Mesendoderm (in vitro differentiated cells): ENCODE measurements at regions not wholly inside any gene's neighbourhood (a gene's known extent, or its start where the extent isn't known, plus 50 kb on each side); places are given as distances from the start of the nearest gene placed in this dataset.

Experiments used
- DNase-seq: peaks from one replicate; pipeline ENCODE4 v3.0.0; 2013
- H2AK5ac ChIP-seq: 2 replicates; pipeline ENCODE4 v1.6.1; 2013; ENCODE audit warnings: low read length, inconsistent platforms
- H2BK120ac ChIP-seq: 2 replicates; pipeline ENCODE4 v1.6.1; 2013; ENCODE audit warnings: low read depth, mild to moderate bottlenecking, low read length, moderate library complexity, mixed read lengths
- H2BK15ac ChIP-seq: replicated peaks from 2 replicates; pipeline ENCODE4 v1.6.1; 2013; ENCODE audit warnings: low read depth, mild to moderate bottlenecking, moderate library complexity
- H2BK5ac ChIP-seq: 2 replicates; pipeline ENCODE4 v1.6.1; 2013; ENCODE audit warnings: low read length, inconsistent platforms
- H3K18ac ChIP-seq: 2 replicates; pipeline ENCODE4 v1.6.1; 2013; ENCODE audit warnings: mild to moderate bottlenecking, low read length, mixed read lengths
- H3K23ac ChIP-seq: one replicate; pipeline ENCODE4 v1.6.1; 2013; ENCODE audit warnings: low read length
- H3K27ac ChIP-seq: 2 replicates; pipeline ENCODE4 v1.5.1; 2013; ENCODE audit warnings: low read depth, mild to moderate bottlenecking, inconsistent platforms, low read length, moderate library complexity
- H3K27me3 ChIP-seq: 2 replicates; pipeline ENCODE4 v1.6.1; 2013; ENCODE audit warnings: low read length, control low read depth, mild to moderate bottlenecking, inconsistent platforms; ENCODE audit not compliant: insufficient read depth, poor library complexity
- H3K36me3 ChIP-seq: 2 replicates; pipeline ENCODE4 v1.6.1; 2013; ENCODE audit warnings: low read length, inconsistent platforms; ENCODE audit not compliant: control insufficient read depth, insufficient read depth
- H3K4ac ChIP-seq: one replicate; pipeline ENCODE4 v1.6.1; 2013; ENCODE audit warnings: low read depth, mild to moderate bottlenecking, low read length, moderate library complexity
- H3K4me1 ChIP-seq: 2 replicates; pipeline ENCODE4 v1.6.1; 2013; ENCODE audit warnings: low read depth, low read length, inconsistent platforms; ENCODE audit not compliant: control insufficient read depth
- H3K4me2 ChIP-seq: 2 replicates; pipeline ENCODE4 v1.6.1; 2013; ENCODE audit warnings: low read length
- H3K4me3 ChIP-seq: 2 replicates; pipeline ENCODE4 v1.5.1; 2013; ENCODE audit warnings: mild to moderate bottlenecking, low read length
- H3K56ac ChIP-seq: one replicate; pipeline ENCODE4 v1.6.1; 2013; ENCODE audit warnings: low read length
- H3K79me1 ChIP-seq: 2 replicates; pipeline ENCODE4 v1.6.1; 2013; ENCODE audit warnings: low read length, inconsistent platforms
- H3K79me2 ChIP-seq: 2 replicates; pipeline ENCODE4 v1.6.1; 2013; ENCODE audit warnings: mild to moderate bottlenecking, low read length; ENCODE audit not compliant: control insufficient read depth, insufficient read depth
- H3K9ac ChIP-seq: 2 replicates; pipeline ENCODE4 v1.6.1; 2013; ENCODE audit warnings: low read length, inconsistent platforms
- H4K5ac ChIP-seq: one replicate; pipeline ENCODE4 v1.6.1; 2013; ENCODE audit warnings: low read length
- H4K8ac ChIP-seq: one replicate; pipeline ENCODE4 v1.6.1; 2013; ENCODE audit warnings: low read depth, mild to moderate bottlenecking, control low read depth, low read length, moderate library complexity
- WGBS: extraction: QIAGEN DNeasy Blood & Tissue Kit; methylation state at CpG from one replicate; pipeline ENCODE4 v1.1.7; 2013; ENCODE audit warnings: low lambda C conversion rate, missing lambda C conversion rate; ENCODE audit not compliant: insufficient coverage; ENCODE audit errors: extremely low coverage; 5-methylcytosine and 5-hydroxymethylcytosine counted together

DNA sequence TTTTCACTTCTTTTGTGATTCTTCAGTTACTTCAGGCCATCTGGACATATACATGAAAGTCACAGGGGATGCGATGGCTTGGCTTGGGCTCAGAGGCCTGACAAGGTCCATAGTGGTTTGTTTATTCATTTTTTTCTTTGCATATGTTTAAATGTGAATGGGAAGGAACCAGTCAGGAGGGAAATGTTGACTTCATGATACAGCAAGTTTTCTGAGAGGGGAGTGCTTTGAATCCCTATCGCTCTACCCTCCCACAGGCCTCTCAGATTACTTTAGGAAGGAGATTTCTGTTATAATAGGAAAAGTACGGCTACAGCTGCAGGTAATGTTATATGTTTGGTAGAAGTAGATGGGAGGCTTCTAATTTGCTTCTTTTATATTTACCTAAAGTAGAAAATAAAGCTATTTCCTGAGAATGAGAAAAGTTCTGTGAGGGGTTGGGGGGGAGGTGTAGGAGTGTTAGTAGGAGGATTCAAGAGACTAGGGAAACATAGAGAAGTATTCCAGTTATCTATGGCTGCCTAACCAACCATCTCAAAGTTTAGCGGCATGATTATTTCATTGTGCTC, 322.9 kb downstream of the RAPGEF2 start:
- H3K27me3 ChIP-seq, result no peaks in the 10 kb centered on the region
- no CpG with 5 or more reads among the region's 4 CpGs for WGBS

DNA sequence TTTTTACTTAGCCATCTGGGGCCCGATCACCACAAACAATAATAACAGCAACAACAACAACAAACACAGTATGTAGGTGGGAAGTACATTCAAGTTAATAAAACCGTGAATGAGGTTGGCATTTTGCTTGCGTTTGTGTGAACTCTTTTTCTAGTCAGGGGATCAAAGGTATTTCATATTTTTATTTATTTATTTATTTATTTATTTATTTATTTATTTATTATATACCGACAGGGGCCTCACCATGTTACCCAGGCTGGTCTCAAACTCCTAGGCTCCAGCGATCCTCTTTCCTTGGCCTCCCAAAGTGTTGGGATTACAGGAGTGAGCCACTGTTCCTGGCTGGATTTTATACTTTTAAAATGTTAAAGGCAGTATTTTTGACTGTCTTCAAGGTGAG, 325.4 kb downstream of the RAPGEF2 start:
- no peak overlapping the region for H3K18ac ChIP-seq
- H2BK5ac ChIP-seq, result no peak overlapping the region
- H3K79me1 ChIP-seq, result no peaks in the 10 kb centered on the region
- H2BK120ac ChIP-seq, result no peak overlapping the region
- no peak overlapping the region for H3K4me3 ChIP-seq
- H3K79me2 ChIP-seq, result no peaks in the 10 kb centered on the region
- no CpG with 5 or more reads among the region's 5 CpGs for WGBS
- no peak overlapping the region for H4K5ac ChIP-seq
- no peaks in the 10 kb centered on the region for H3K36me3 ChIP-seq
- H3K27ac ChIP-seq, result no peak overlapping the region
- no peaks in the 10 kb centered on the region for H3K27me3 ChIP-seq
- H3K9ac ChIP-seq, result no peak overlapping the region
- H4K8ac ChIP-seq, result no peak overlapping the region
- no peak overlapping the region for H3K23ac ChIP-seq
- no peak for DNase-seq
- H2AK5ac ChIP-seq, result no peak overlapping the region
- no peak overlapping the region for H3K4ac ChIP-seq
- H3K4me1 ChIP-seq, result peaks cover 10% of the 10 kb centered on the region
- no peak overlapping the region for H3K56ac ChIP-seq
- H3K4me2 ChIP-seq, result no peak overlapping the region
- no peak overlapping the region for H2BK15ac ChIP-seq

More for the DNA sequence above, 322.9 kb downstream of the RAPGEF2 start:
- Histone ChIP-seq H2AK5ac (no peak overlapping the region), H3K4me1 (peaks cover 10% of the 10 kb centered on the region), H3K79me2 (no peaks in the 10 kb centered on the region), H3K36me3 (no peaks in the 10 kb centered on the region), H3K23ac (no peak overlapping the region), H2BK15ac (no peak overlapping the region), H3K56ac (peak overlapping the region; percentile 5), H2BK5ac (no peak overlapping the region), H2BK120ac (peak overlapping the region; percentile 54), H4K8ac (no peak overlapping the region), H4K5ac (no peak overlapping the region), H3K18ac (peak overlapping the region; percentile 68), H3K27ac (peak overlapping the region; percentile 49), H3K4me3 (no peak overlapping the region), H3K79me1 (no peaks in the 10 kb centered on the region), H3K4ac (peak overlapping the region; percentile 36), H3K4me2 (no peak overlapping the region), H3K9ac (no peak overlapping the region)
- DNase-seq, result peak; percentile 64

GRCh38 chr4:159428975-159429692, 326.3 kb downstream of the RAPGEF2 start:
- no CpG with 5 or more reads among the region's 6 CpGs for WGBS
- Histone ChIP-seq H4K5ac (no peak overlapping the region), H2AK5ac (no peak overlapping the region), H3K79me1 (no peaks in the 10 kb centered on the region), H3K27me3 (no peaks in the 10 kb centered on the region), H2BK5ac (no peak overlapping the region), H3K4me2 (no peak overlapping the region), H4K8ac (no peak overlapping the region), H3K4me3 (no peak overlapping the region), H2BK120ac (no peak overlapping the region), H3K4me1 (peaks cover 10% of the 10 kb centered on the region), H3K36me3 (no peaks in the 10 kb centered on the region), H3K23ac (no peak overlapping the region), H2BK15ac (no peak overlapping the region), H3K56ac (no peak overlapping the region), H3K4ac (no peak overlapping the region), H3K18ac (no peak overlapping the region), H3K9ac (no peak overlapping the region), H3K79me2 (no peaks in the 10 kb centered on the region), H3K27ac (no peak overlapping the region)
- no peak for DNase-seq

GRCh38 chr4:159429693-159430035, 326.8 kb downstream of the RAPGEF2 start:
- Histone ChIP-seq H3K56ac (no peak overlapping the region), H3K36me3 (no peaks in the 10 kb centered on the region), H3K79me2 (no peaks in the 10 kb centered on the region), H3K27ac (no peak overlapping the region), H3K4me2 (no peak overlapping the region), H4K5ac (no peak overlapping the region), H3K4me3 (no peak overlapping the region), H2BK120ac (no peak overlapping the region), H3K79me1 (no peaks in the 10 kb centered on the region), H2BK5ac (no peak overlapping the region), H3K27me3 (no peaks in the 10 kb centered on the region), H4K8ac (no peak overlapping the region), H3K4ac (no peak overlapping the region), H3K4me1 (peaks cover 10% of the 10 kb centered on the region), H3K18ac (no peak overlapping the region), H2AK5ac (no peak overlapping the region), H3K23ac (no peak overlapping the region), H3K9ac (no peak overlapping the region), H2BK15ac (no peak overlapping the region)
- no peak for DNase-seq
- no CpG with 5 or more reads among the region's 3 CpGs for WGBS

DNA sequence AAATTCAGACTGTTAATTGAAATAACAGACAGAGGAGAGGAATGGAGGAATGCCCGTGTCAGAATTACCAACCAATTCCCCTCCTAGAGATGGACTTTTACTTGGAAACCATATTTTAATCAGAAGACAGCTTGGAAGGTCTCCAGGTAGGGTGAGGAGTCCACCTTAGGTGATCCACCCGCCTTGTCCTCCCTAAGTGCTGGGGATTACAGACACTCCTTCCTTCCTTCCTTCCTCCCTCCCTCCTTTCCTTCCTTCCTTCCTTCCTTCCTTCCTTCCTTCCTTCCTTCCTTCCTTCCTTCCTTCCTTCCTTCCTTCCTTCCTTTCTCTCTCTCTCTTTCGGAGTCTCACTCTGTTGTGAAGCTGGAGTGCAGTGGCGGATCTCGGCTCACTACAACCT, 328.0 kb downstream of the RAPGEF2 start:
- DNase-seq, result no peak
- H4K5ac ChIP-seq, result no peak overlapping the region
- H2BK120ac ChIP-seq, result no peak overlapping the region
- no peak overlapping the region for H3K27ac ChIP-seq
- H2BK15ac ChIP-seq, result no peak overlapping the region
- no peak overlapping the region for H3K4ac ChIP-seq
- H3K4me2 ChIP-seq, result no peak overlapping the region
- H3K27me3 ChIP-seq, result no peaks in the 10 kb centered on the region
- no peak overlapping the region for H2BK5ac ChIP-seq
- WGBS, result no CpG with 5 or more reads among the region's 5 CpGs
- H3K4me3 ChIP-seq, result no peak overlapping the region
- H2AK5ac ChIP-seq, result no peak overlapping the region
- H3K36me3 ChIP-seq, result no peaks in the 10 kb centered on the region
- no peaks in the 10 kb centered on the region for H3K79me2 ChIP-seq
- no peaks in the 10 kb centered on the region for H3K79me1 ChIP-seq
- H3K18ac ChIP-seq, result no peak overlapping the region
- H4K8ac ChIP-seq, result no peak overlapping the region
- H3K9ac ChIP-seq, result no peak overlapping the region
- H3K23ac ChIP-seq, result no peak overlapping the region
- no peak overlapping the region for H3K56ac ChIP-seq
- peaks cover 8% of the 10 kb centered on the region for H3K4me1 ChIP-seq

DNA sequence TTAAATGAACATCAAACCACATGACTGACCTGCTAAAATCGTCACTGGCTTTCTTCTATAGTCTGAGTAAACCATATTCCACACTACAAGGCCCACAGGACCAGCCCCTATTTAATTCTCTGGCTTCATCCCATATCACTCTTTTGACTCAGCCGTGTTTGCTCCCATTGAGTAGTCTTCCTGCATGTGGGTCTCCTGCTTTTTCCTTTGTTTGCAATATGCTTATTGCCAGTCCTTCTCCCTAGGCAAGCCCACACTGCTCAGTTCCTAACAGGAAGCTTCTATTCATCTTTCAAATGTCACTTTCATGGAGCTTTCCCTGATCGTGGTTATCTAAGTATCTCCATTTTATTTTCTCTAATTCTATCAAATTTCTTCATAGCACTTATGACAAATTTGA, 329.6 kb downstream of the RAPGEF2 start:
- Histone ChIP-seq H4K8ac (no peak overlapping the region), H3K4me3 (no peak overlapping the region), H2AK5ac (no peak overlapping the region), H3K9ac (no peak overlapping the region), H2BK15ac (no peak overlapping the region), H3K79me1 (no peaks in the 10 kb centered on the region), H3K56ac (no peak overlapping the region), H3K4ac (no peak overlapping the region), H3K18ac (no peak overlapping the region), H3K27ac (no peak overlapping the region), H4K5ac (no peak overlapping the region), H2BK5ac (no peak overlapping the region), H3K4me1 (peaks cover 2% of the 10 kb centered on the region), H3K4me2 (no peak overlapping the region), H3K79me2 (no peaks in the 10 kb centered on the region), H3K23ac (no peak overlapping the region), H2BK120ac (no peak overlapping the region), H3K27me3 (no peaks in the 10 kb centered on the region), H3K36me3 (no peaks in the 10 kb centered on the region)
- WGBS, result no CpG with 5 or more reads among the region's 3 CpGs
- DNase-seq, result no peak
